ENCODE measurements at regions not wholly inside any gene's neighbourhood (a gene's known extent, or its start where the extent isn't known, plus 50 kb on each side); places are given as distances from the start of the nearest gene placed in this dataset.

DNA sequence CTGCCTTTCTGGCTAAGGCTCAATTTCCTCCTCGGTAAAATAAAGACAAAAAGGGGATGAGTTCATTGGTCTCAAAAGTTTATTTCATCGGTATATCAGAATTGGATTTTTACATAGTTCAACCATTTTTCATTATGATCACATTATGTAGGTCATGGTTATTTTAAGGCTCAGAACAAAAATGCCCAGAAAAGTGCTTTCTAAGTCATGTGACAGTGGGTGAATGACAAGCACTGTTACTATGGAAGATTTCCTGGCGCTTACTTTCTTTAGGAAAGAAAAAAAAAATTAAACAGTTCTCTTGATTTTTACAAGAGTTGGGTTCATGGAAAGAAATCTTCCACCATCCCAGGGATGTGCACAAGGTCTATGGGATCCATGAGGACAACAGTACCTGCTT lies 117.9 kb upstream of the CES5A start:
- Histone ChIP-seq H3K27ac (ENCODE audit: low read depth, low read length) (no peak overlapping the region), H3K9me2 (replicated peaks; ENCODE audit: insufficient read depth, low read length) (no peaks in the 10 kb centered on the region), H3K4me2 (ENCODE audit: low read depth, low read length, poor library complexity, severe bottlenecking) (no peak overlapping the region), H3K27me3 (ENCODE audit: low read length) (no peaks in the 10 kb centered on the region; the same call in 1 of the 2 replicates), H3K9ac (ENCODE audit: low read length) (no peak overlapping the region), H3K36me3 (ENCODE audit: low read length) (no peaks in the 10 kb centered on the region), H3K4me3 (ENCODE audit: insufficient read depth, low read length, poor library complexity, severe bottlenecking) (no peak overlapping the region), H3F3A (ENCODE audit: insufficient read depth) (no peaks in the 10 kb centered on the region), H2AFZ (ENCODE audit: low read depth, low read length, severe bottlenecking) (no peak overlapping the region), H3K9me3 (ENCODE audit: insufficient read depth, low read length) (no peaks in the 10 kb centered on the region), H4K20me1 (ENCODE audit: low read depth, low read length) (no peaks in the 10 kb centered on the region), H3K79me2 (ENCODE audit: insufficient read depth, low read length) (no peaks in the 10 kb centered on the region)
- TF ChIP-seq, protein P1, sequence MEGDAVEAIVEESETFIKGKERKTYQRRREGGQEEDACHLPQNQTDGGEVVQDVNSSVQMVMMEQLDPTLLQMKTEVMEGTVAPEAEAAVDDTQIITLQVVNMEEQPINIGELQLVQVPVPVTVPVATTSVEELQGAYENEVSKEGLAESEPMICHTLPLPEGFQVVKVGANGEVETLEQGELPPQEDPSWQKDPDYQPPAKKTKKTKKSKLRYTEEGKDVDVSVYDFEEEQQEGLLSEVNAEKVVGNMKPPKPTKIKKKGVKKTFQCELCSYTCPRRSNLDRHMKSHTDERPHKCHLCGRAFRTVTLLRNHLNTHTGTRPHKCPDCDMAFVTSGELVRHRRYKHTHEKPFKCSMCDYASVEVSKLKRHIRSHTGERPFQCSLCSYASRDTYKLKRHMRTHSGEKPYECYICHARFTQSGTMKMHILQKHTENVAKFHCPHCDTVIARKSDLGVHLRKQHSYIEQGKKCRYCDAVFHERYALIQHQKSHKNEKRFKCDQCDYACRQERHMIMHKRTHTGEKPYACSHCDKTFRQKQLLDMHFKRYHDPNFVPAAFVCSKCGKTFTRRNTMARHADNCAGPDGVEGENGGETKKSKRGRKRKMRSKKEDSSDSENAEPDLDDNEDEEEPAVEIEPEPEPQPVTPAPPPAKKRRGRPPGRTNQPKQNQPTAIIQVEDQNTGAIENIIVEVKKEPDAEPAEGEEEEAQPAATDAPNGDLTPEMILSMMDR (IDR thresholded peaks at IDR 0.05; ENCODE audit: insufficient read depth, low read length, poor library complexity, severe bottlenecking) = no peak
- no peak for TF ChIP-seq EZH2phosphoT487 (conservative IDR thresholded peaks at IDR 0.05; ENCODE audit: low read length)

DNA sequence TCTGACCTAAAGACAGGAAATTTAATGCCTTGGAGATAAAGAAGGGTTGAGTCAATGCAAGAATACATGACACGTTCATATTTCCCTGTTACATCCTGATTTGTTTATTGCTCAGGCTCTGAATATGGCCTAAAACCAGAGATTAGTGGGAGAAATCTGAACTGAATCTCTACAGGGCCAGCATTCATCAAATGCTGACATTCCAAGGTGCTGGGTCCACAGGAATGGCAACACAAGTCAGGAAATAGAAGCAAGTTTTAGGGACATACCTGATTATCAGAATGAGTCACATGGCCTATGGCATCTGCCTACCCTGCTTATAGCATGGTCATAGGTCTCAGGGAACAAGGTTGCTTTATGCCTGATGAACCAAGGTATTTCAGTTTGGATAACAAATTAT lies 117.4 kb upstream of the CES5A start:
- TF ChIP-seq EZH2phosphoT487 (conservative IDR thresholded peaks at IDR 0.05; ENCODE audit: low read length) = no peak
- TF ChIP-seq, protein P1 (IDR thresholded peaks at IDR 0.05; ENCODE audit: insufficient read depth, low read length, poor library complexity, severe bottlenecking) = no peak

DNA sequence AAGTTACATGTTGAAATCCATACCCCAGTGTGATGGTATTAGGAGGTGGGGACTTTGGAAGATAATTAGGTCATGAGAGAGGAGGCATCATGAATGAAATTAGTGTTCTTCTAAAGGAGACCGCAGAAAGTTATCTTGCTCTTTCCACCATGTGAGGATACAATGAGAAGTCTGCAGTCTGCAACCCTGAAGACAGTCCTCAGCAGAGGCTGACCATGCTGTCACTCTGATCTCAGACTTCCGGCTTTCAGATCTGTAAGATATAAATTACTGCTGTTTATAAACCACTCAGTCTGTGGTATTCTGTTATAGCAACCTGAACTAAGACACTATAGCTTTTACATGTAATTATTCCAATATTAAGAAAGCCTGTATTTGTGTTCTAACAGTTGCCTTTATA lies 116.7 kb upstream of the CES5A start:
- no peaks in the 10 kb centered on the region for H3K9me3 ChIP-seq (ENCODE audit: insufficient read depth, low read length)
- no peaks in the 10 kb centered on the region for H3K79me2 ChIP-seq (ENCODE audit: insufficient read depth, low read length)
- no peaks in the 10 kb centered on the region for H3F3A ChIP-seq (ENCODE audit: insufficient read depth)
- H4K20me1 ChIP-seq (ENCODE audit: low read depth, low read length) = no peaks in the 10 kb centered on the region
- no peak overlapping the region for H3K9ac ChIP-seq (ENCODE audit: low read length)
- no peak overlapping the region for H3K4me2 ChIP-seq (ENCODE audit: low read depth, low read length, poor library complexity, severe bottlenecking)
- no peak overlapping the region for H2AFZ ChIP-seq (ENCODE audit: low read depth, low read length, severe bottlenecking)
- H3K4me3 ChIP-seq (ENCODE audit: insufficient read depth, low read length, poor library complexity, severe bottlenecking) = no peak overlapping the region
- TF ChIP-seq, protein P1 (IDR thresholded peaks at IDR 0.05; ENCODE audit: insufficient read depth, low read length, poor library complexity, severe bottlenecking) = no peak
- TF ChIP-seq EZH2phosphoT487 (conservative IDR thresholded peaks at IDR 0.05; ENCODE audit: low read length) = no peak
- no peaks in the 10 kb centered on the region; the same call in 1 of the 2 replicates for H3K27me3 ChIP-seq (ENCODE audit: low read length)
- H3K27ac ChIP-seq (ENCODE audit: low read depth, low read length) = no peak overlapping the region
- H3K36me3 ChIP-seq (ENCODE audit: low read length) = no peaks in the 10 kb centered on the region
- H3K9me2 ChIP-seq (replicated peaks; ENCODE audit: insufficient read depth, low read length) = no peaks in the 10 kb centered on the region

More for the DNA sequence above, 117.4 kb upstream of the CES5A start:
- Histone ChIP-seq H3K9ac (ENCODE audit: low read length) (no peak overlapping the region), H3K27ac (ENCODE audit: low read depth, low read length) (no peak overlapping the region), H3K27me3 (ENCODE audit: low read length) (no peaks in the 10 kb centered on the region; the same call in 1 of the 2 replicates), H3K4me2 (ENCODE audit: low read depth, low read length, poor library complexity, severe bottlenecking) (no peak overlapping the region), H3K9me3 (ENCODE audit: insufficient read depth, low read length) (no peaks in the 10 kb centered on the region), H3K79me2 (ENCODE audit: insufficient read depth, low read length) (no peaks in the 10 kb centered on the region), H4K20me1 (ENCODE audit: low read depth, low read length) (no peaks in the 10 kb centered on the region), H3F3A (ENCODE audit: insufficient read depth) (no peaks in the 10 kb centered on the region), H2AFZ (ENCODE audit: low read depth, low read length, severe bottlenecking) (no peak overlapping the region), H3K9me2 (replicated peaks; ENCODE audit: insufficient read depth, low read length) (no peaks in the 10 kb centered on the region), H3K4me3 (ENCODE audit: insufficient read depth, low read length, poor library complexity, severe bottlenecking) (no peak overlapping the region), H3K36me3 (ENCODE audit: low read length) (no peaks in the 10 kb centered on the region)

Measured in SU-DHL-6 (cell line).